HG02852 (cell line): ENCODE measurements at regions not wholly inside any gene's neighbourhood (a gene's known extent, or its start where the extent isn't known, plus 50 kb on each side); places are given as distances from the start of the nearest gene placed in this dataset.

Source experiments
- ATAC-seq: cut with Tn5 transposase; IDR thresholded peaks from one replicate; pipeline ENCODE4 v1.9.1; 2021; ENCODE audit warnings: mild to moderate bottlenecking, moderate library complexity; ENCODE audit not compliant: unreplicated experiment

- ATAC-seq: no peak
These were observed 128.1 kb upstream of the MIS18BP1 start for GRCh38 chr14:45381091-45381490.

DNA sequence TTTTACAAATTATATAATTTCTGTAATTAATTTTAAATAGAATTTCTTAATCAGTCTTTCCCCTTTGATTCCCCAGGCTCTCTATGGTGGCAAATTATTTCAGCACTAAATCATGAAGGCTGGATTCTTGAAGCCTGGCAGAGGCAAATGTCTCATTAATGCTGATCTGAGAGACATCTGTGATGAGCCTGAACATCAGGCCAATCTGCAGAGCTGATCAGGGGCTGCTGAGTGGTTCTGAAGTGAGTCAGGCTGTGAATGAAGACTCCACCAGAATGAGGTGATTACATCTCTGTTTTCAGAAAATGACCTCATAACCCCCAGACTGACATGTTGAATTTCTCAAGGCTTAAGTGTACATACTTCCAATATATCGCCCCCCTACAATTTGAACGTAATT is 124.2 kb upstream of the MIS18BP1 start:
- ATAC-seq: no peak

DNA sequence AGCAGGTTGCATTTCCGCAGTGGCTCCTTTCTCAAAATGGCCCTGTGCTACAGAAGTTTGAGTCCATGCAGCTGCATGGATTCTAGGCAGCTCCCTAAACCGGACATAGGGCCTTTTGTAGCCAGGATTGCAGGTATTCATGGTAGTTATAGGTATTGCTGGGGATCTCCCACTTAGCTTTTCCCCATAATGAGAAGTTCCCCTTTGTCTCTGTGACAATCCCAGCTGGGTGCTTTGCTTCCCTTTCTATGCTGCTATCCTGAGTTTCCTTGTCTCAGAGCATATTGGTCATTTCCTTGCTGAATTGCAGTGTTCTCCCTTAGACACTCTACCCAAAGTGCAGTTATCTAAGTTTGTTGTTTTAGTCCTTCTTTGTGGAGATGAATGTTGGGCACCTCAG is 120.9 kb upstream of the MIS18BP1 start:
- ATAC-seq: no peak

- ATAC-seq: no peak
These were observed 111.7 kb upstream of the MIS18BP1 start for GRCh38 chr14:45364565-45365156.

- no peak for ATAC-seq
These were observed 109.5 kb upstream of the MIS18BP1 start for GRCh38 chr14:45362505-45362904.

DNA sequence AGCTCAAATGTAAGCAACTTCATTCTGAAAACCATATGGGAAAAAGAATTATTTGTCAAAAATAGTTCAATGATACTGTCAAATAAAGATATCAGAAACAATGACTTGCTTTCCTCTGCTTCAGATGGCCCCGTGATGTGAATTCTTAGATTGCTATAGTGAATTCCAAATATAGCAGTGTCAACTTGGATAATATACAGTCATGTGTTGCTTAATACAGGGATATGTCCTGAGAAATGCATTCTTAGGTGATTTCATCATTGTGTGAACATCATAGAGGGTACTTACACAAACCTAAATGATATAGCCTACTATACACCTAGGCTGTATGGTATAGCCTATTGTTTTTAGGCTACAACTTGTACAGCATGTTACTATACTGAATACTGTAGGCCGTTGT is 108.7 kb upstream of the MIS18BP1 start:
- no peak for ATAC-seq

GRCh38 chr14:45359746-45360145 is 106.7 kb upstream of the MIS18BP1 start:
- ATAC-seq: no peak

DNA sequence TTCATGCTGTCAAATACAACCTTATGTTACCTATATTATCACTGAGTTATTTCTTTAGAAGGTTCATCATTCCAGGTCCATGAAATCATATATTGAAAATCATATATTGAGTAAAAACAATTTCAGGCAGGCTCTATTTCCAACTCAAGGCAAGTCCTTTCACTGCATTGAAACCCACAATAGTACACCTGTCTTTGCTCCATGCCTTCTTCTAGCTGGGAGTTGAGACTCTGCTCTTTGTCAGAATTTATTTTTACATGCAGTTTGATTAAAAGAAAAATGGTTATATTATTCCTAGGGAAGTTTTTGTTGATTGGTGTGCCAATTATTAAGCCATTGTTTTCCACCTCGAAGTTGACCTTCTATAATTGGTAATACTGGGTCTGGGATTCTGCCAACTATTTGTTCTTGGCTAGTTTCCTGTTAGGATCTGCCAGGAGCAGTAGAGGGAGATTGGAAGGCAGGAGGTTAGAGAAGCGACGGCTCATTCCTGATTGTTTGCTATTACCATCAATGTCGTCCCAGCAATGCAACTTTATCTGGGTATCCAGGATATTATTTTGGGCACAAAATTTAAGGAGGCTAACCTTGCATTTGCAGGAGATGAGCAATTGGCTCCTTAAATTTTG is 79.5 kb upstream of the MIS18BP1 start:
- ATAC-seq: no peak

- ATAC-seq: no peak
These were observed 55.9 kb upstream of the MIS18BP1 start for GRCh38 chr14:45308745-45309397.
